ENCODE measurements at regions not wholly inside any gene's neighbourhood (a gene's known extent, or its start where the extent isn't known, plus 50 kb on each side); places are given as distances from the start of the nearest gene placed in this dataset.

GRCh38 chr13:83183439-83184149 is 698.7 kb downstream of the SLITRK1 start:
- no peak for TF ChIP-seq CTCF (IDR thresholded peaks at IDR 0.05)
- no peak for TF ChIP-seq POLR2A (IDR thresholded peaks at IDR 0.05)
- TF ChIP-seq POLR2AphosphoS5 (IDR thresholded peaks at IDR 0.05) = no peak
- TF ChIP-seq EP300 (IDR thresholded peaks at IDR 0.05) = no peak

All from upper lobe of left lung (tissue), 4 donors.